ENCODE measurements at regions not wholly inside any gene's neighbourhood (a gene's known extent, or its start where the extent isn't known, plus 50 kb on each side); places are given as distances from the start of the nearest gene placed in this dataset.

GRCh38 chr14:98858158-98858557, 413.8 kb downstream of the BCL11B start (continued):
- TF ChIP-seq, protein P1, sequence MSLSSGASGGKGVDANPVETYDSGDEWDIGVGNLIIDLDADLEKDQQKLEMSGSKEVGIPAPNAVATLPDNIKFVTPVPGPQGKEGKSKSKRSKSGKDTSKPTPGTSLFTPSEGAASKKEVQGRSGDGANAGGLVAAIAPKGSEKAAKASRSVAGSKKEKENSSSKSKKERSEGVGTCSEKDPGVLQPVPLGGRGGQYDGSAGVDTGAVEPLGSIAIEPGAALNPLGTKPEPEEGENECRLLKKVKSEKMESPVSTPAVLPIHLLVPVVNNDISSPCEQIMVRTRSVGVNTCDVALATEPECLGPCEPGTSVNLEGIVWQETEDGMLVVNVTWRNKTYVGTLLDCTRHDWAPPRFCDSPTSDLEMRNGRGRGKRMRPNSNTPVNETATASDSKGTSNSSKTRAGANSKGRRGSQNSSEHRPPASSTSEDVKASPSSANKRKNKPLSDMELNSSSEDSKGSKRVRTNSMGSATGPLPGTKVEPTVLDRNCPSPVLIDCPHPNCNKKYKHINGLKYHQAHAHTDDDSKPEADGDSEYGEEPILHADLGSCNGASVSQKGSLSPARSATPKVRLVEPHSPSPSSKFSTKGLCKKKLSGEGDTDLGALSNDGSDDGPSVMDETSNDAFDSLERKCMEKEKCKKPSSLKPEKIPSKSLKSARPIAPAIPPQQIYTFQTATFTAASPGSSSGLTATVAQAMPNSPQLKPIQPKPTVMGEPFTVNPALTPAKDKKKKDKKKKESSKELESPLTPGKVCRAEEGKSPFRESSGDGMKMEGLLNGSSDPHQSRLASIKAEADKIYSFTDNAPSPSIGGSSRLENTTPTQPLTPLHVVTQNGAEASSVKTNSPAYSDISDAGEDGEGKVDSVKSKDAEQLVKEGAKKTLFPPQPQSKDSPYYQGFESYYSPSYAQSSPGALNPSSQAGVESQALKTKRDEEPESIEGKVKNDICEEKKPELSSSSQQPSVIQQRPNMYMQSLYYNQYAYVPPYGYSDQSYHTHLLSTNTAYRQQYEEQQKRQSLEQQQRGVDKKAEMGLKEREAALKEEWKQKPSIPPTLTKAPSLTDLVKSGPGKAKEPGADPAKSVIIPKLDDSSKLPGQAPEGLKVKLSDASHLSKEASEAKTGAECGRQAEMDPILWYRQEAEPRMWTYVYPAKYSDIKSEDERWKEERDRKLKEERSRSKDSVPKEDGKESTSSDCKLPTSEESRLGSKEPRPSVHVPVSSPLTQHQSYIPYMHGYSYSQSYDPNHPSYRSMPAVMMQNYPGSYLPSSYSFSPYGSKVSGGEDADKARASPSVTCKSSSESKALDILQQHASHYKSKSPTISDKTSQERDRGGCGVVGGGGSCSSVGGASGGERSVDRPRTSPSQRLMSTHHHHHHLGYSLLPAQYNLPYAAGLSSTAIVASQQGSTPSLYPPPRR (CRISPR knock-in tag; IDR thresholded peaks at IDR 0.05; ENCODE audit: borderline replicate concordance) = no peak

- WGBS (ENCODE audit: low lambda C conversion rate) = 0% methylated on average over 1 of the region's 10 CpGs
- no peak for DNase-seq (ENCODE audit: low spot score)
- Histone ChIP-seq H3K9ac (ENCODE audit: insufficient read depth, low read depth, low read length) (no peak overlapping the region), H3K27ac (ENCODE audit: extremely low read length, insufficient read depth, low read length) (no peak overlapping the region), H3K4me3 (replicated peaks in 1 of 3; ENCODE audit: insufficient read depth in 1 of 3, low read depth in 2 of 3, low read length in 3 of 3) (no peak overlapping the region), H3K9me3 (ENCODE audit: low read length) (no peaks in the 10 kb centered on the region), H2AFZ (ENCODE audit: low read length) (no peak overlapping the region), H3K36me3 (replicated peaks in 1 of 2; ENCODE audit: control insufficient read depth in 1 of 2, insufficient read depth in 2 of 2, low read length in 2 of 2) (no peaks in the 10 kb centered on the region), H3K27me3 (ENCODE audit: control insufficient read depth in 1 of 2, insufficient read depth in 2 of 2, low read length in 2 of 2) (no peaks in the 10 kb centered on the region; a peak in 1 of 5 replicates), H3K79me2 (ENCODE audit: insufficient read depth, low read length) (no peaks in the 10 kb centered on the region), H3K4me2 (ENCODE audit: low read depth, low read length) (no peak overlapping the region), H4K20me1 (ENCODE audit: insufficient read depth, low read length) (no peaks in the 10 kb centered on the region), H3K4me1 (ENCODE audit: insufficient read depth, low read length) (no peaks in the 10 kb centered on the region)
- no TSS peak for BruUV-seq (replicated peaks)
- no peak for ATAC-seq
- FAIRE-seq = no peak
- CTCF ChIA-PET (ENCODE audit: low intra/inter-chr PET ratio, low total read pairs) = no interaction called here
- intact Hi-C loops (cut with micrococcal nuclease; ENCODE audit: unreplicated experiment) = no loop called here
- POLR2A ChIA-PET = no interaction called here
- in situ Hi-C loops (cut with HindIII; ENCODE audit: extremely low pct_ligation_motif_present, low pct_unique_long_range_greater_than_20kb) = no loop called here
- no peak for TF ChIP-seq CCAR2 (optimal IDR thresholded peaks at IDR 0.05; ENCODE audit: low read depth, low read length)
- no peak for TF ChIP-seq ZNF567 (CRISPR knock-in tag; IDR thresholded peaks at IDR 0.05; ENCODE audit: borderline replicate concordance)
- no peak for TF ChIP-seq KAT2B (IDR thresholded peaks at IDR 0.05; ENCODE audit: borderline replicate concordance, low read depth, low read length)
- no peak for TF ChIP-seq ZNF792 (CRISPR knock-in tag; IDR thresholded peaks at IDR 0.05)
- no peak for TF ChIP-seq MYC (CRISPR knock-in tag; IDR thresholded peaks at IDR 0.05; ENCODE audit: borderline replicate concordance)
- no peak for TF ChIP-seq RARA (CRISPR knock-in tag; IDR thresholded peaks at IDR 0.05)
- no peak for TF ChIP-seq MBNL3 (CRISPR knock-in tag; conservative IDR thresholded peaks at IDR 0.05)
- no peak for TF ChIP-seq HOXA9 (CRISPR knock-in tag; IDR thresholded peaks at IDR 0.05; ENCODE audit: borderline replicate concordance)
- TF ChIP-seq, protein P2, sequence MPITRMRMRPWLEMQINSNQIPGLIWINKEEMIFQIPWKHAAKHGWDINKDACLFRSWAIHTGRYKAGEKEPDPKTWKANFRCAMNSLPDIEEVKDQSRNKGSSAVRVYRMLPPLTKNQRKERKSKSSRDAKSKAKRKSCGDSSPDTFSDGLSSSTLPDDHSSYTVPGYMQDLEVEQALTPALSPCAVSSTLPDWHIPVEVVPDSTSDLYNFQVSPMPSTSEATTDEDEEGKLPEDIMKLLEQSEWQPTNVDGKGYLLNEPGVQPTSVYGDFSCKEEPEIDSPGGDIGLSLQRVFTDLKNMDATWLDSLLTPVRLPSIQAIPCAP (CRISPR knock-in tag; IDR thresholded peaks at IDR 0.05; ENCODE audit: low read depth) = no peak
Observed at GRCh38 chr14:98858561-98858960, 413.4 kb downstream of the BCL11B start.

Measured in HepG2 (cell line).